ENCODE measurements at regions not wholly inside any gene's neighbourhood (a gene's known extent, or its start where the extent isn't known, plus 50 kb on each side); places are given as distances from the start of the nearest gene placed in this dataset.

DNA sequence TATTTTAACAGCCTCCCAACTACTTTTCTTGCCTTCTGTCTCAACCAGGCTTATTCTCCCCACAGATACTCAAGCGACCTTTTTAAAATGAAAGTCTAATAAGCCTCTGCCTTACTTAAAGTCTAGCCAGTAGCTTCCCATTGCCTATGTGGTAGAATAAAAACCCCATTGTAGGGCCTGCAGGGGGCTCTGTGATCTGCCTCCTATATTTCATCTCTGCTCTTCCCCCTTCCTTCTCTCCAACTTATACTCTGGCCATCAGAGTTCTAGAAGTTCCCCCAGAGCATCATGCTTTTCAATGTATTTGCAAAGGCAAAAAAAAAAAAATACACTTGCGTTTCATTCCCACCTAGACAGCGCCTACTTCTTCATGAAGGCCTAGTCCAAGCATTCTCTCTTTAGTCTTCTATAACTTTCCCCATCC is 167.7 kb upstream of the ADO start:
- no peaks in the 10 kb centered on the region for H3K36me3 ChIP-seq
- intact Hi-C loops (cut with DNase I) = no loop called here
- no peaks in the 10 kb centered on the region for H3K9me3 ChIP-seq
- peaks cover 36% of the 10 kb centered on the region for H3K4me1 ChIP-seq
- no peaks in the 10 kb centered on the region for H3K27me3 ChIP-seq
- H3K27ac ChIP-seq = peak overlapping the region; percentile 84
- H3K4me3 ChIP-seq = peak overlapping the region; percentile 12
- ATAC-seq = no peak
- TF ChIP-seq, protein P1, sequence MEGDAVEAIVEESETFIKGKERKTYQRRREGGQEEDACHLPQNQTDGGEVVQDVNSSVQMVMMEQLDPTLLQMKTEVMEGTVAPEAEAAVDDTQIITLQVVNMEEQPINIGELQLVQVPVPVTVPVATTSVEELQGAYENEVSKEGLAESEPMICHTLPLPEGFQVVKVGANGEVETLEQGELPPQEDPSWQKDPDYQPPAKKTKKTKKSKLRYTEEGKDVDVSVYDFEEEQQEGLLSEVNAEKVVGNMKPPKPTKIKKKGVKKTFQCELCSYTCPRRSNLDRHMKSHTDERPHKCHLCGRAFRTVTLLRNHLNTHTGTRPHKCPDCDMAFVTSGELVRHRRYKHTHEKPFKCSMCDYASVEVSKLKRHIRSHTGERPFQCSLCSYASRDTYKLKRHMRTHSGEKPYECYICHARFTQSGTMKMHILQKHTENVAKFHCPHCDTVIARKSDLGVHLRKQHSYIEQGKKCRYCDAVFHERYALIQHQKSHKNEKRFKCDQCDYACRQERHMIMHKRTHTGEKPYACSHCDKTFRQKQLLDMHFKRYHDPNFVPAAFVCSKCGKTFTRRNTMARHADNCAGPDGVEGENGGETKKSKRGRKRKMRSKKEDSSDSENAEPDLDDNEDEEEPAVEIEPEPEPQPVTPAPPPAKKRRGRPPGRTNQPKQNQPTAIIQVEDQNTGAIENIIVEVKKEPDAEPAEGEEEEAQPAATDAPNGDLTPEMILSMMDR (IDR thresholded peaks at IDR 0.05) = no peak
- no peak for DNase-seq

DNA sequence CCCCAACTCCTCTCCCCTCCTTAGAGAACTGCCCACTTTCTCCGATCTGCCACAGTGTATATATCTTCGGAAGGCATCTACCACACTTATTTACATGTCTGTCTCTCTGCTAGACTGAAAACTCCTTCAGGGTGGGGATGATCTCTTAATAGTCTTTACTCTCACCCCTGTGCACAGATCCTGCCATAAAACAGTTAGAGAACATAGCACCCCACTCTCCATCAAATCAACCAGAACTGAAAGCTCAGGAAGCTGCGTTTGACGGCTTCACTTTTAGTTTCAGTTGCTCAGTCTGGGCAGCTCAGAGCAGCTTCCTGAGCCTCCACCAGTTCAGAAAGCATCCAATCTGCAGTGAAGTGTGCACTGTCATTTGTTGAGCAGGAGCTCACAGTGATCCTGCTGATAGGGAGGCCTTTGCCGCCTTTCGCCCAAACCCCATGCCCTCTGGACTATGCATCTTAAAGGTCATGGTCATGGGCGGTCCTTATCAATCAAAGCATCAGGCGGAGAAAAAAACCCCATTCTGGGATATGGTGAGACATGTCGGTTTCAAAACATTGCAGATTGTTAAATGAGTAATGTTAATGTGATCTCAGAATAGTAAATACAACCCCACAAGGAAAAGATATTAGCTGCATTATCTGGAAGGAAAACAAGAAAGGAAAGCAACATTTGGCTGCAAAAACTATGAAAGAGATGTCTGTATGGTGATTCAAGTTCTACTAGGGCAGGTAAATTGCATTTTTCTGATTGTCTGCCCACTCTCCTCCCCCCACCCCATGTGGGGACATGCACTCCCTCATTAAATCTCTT is 167.1 kb upstream of the ADO start:
- H3K27me3 ChIP-seq = no peaks in the 10 kb centered on the region
- H3K4me1 ChIP-seq = peaks cover 36% of the 10 kb centered on the region
- H3K36me3 ChIP-seq = no peaks in the 10 kb centered on the region
- no peaks in the 10 kb centered on the region for H3K9me3 ChIP-seq
- peak overlapping the region; percentile 84 for H3K27ac ChIP-seq
- peak overlapping the region; percentile 12 for H3K4me3 ChIP-seq
- TF ChIP-seq, protein P1 (IDR thresholded peaks at IDR 0.05) = no peak
- intact Hi-C loops (cut with DNase I) = no loop called here
- ATAC-seq = peak; percentile 72
- no peak for DNase-seq

GRCh38 chr10:62638062-62638477 is 166.4 kb upstream of the ADO start:
- Histone ChIP-seq H3K27ac (peak overlapping the region; percentile 84), H3K36me3 (no peaks in the 10 kb centered on the region), H3K4me1 (peaks cover 36% of the 10 kb centered on the region), H3K4me3 (no peak overlapping the region), H3K9me3 (no peaks in the 10 kb centered on the region), H3K27me3 (no peaks in the 10 kb centered on the region)
- TF ChIP-seq, protein P1 (IDR thresholded peaks at IDR 0.05) = no peak
- no peak for DNase-seq
- intact Hi-C loops (cut with DNase I) = no loop called here
- ATAC-seq = peak; percentile 70

DNA sequence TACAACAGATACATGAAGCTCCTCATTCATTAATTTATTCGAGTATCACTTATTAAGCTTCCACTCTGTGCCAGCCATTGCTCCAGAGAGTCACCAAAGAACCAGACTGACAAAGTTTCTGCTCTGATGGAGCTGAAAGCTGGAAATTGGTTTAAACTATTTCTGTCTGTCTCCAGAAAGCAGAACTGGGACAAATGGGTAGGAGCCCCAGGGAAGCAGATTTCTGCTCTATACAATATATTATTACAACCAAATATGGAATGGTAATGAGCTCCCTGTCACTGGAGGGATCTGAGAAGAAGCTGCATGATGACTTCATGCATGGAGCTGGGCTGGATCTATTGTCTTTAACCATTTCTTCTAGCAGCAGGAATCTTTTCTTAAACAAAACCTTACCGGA is 165.4 kb upstream of the ADO start:
- H3K27ac ChIP-seq = peak overlapping the region; percentile 84
- intact Hi-C loops (cut with DNase I) = no loop called here

GRCh38 chr10:62640411-62640810 is 164.1 kb upstream of the ADO start:
- H3K4me3 ChIP-seq = no peak overlapping the region
- no peak for DNase-seq

More for the DNA sequence above, 165.4 kb upstream of the ADO start:
- ATAC-seq = no peak
- H3K27me3 ChIP-seq = no peaks in the 10 kb centered on the region
- H3K4me1 ChIP-seq = peaks cover 33% of the 10 kb centered on the region
- H3K9me3 ChIP-seq = no peaks in the 10 kb centered on the region
- no peak for DNase-seq
- H3K36me3 ChIP-seq = no peaks in the 10 kb centered on the region
- TF ChIP-seq, protein P1 (IDR thresholded peaks at IDR 0.05) = no peak
- H3K4me3 ChIP-seq = no peak overlapping the region

More at GRCh38 chr10:62640411-62640810, 164.1 kb upstream of the ADO start:
- peak; percentile 33 for ATAC-seq
- Histone ChIP-seq H3K36me3 (no peaks in the 10 kb centered on the region), H3K4me1 (peaks cover 29% of the 10 kb centered on the region), H3K27me3 (no peaks in the 10 kb centered on the region), H3K27ac (no peak overlapping the region), H3K9me3 (no peaks in the 10 kb centered on the region)
- intact Hi-C loops (cut with DNase I) = no loop called here
- TF ChIP-seq, protein P1 (IDR thresholded peaks at IDR 0.05) = no peak
